Activated naive CD8-positive, alpha-beta T cell treated with anti-CD3 and anti-CD28 coated beads, Interleukin-2, amount 50 U/mL, for 24 hours (primary cell): ENCODE measurements at regions not wholly inside any gene's neighbourhood (a gene's known extent, or its start where the extent isn't known, plus 50 kb on each side); places are given as distances from the start of the nearest gene placed in this dataset.

ENCODE experiments used
- ATAC-seq: fragments of 150-1000 bp; cut with Tn5 transposase; one replicate; pipeline ENCODE4 v1.10.0; 2021
- DNase-seq: peaks from one replicate; pipeline ENCODE4 v3.0.0; 2021
- H3K27ac Mint-ChIP-seq: one replicate; pipeline ENCODE4 v1.8.0; 2021; ENCODE audit warnings: mild to moderate bottlenecking, mixed read lengths
- H3K27me3 Mint-ChIP-seq: one replicate; pipeline ENCODE4 v1.8.0; 2021; ENCODE audit warnings: mixed read lengths
- H3K36me3 Mint-ChIP-seq: one replicate; pipeline ENCODE4 v1.8.0; 2021; ENCODE audit warnings: low read depth, mixed read lengths
- H3K4me1 Mint-ChIP-seq: one replicate; pipeline ENCODE4 v1.8.0; 2021; ENCODE audit warnings: mixed read lengths
- H3K4me3 Mint-ChIP-seq: one replicate; pipeline ENCODE4 v1.8.0; 2021; ENCODE audit warnings: mild to moderate bottlenecking, moderate library complexity, mixed read lengths
- H3K9me3 Mint-ChIP-seq: one replicate; pipeline ENCODE4 v1.8.0; 2021; ENCODE audit warnings: mixed read lengths

- Mint-ChIP-seq H3K27ac (no peak overlapping the region), H3K27me3 (peaks cover 22% of the 10 kb centered on the region), H3K36me3 (no peaks in the 10 kb centered on the region), H3K4me1 (no peaks in the 10 kb centered on the region), H3K9me3 (no peaks in the 10 kb centered on the region), H3K4me3 (no peak overlapping the region)
- no peak for ATAC-seq
- no peak for DNase-seq
These were observed 212.0 kb upstream of the TBX20 start for GRCh38 chr7:35465791-35466336.

GRCh38 chr7:35463751-35464150 is 209.9 kb upstream of the TBX20 start:
- Mint-ChIP-seq H3K4me1 (no peaks in the 10 kb centered on the region), H3K27ac (no peak overlapping the region), H3K36me3 (no peaks in the 10 kb centered on the region), H3K9me3 (peaks cover 1% of the 10 kb centered on the region), H3K27me3 (peaks cover 19% of the 10 kb centered on the region), H3K4me3 (no peak overlapping the region)
- DNase-seq (no peak), ATAC-seq (no peak)

GRCh38 chr7:35463176-35463700 is 209.3 kb upstream of the TBX20 start:
- no peak overlapping the region for H3K27ac Mint-ChIP-seq
- DNase-seq (no peak), ATAC-seq (no peak)
- H3K4me3 Mint-ChIP-seq: no peak overlapping the region
- H3K27me3 Mint-ChIP-seq: peaks cover 19% of the 10 kb centered on the region
- peaks cover 6% of the 10 kb centered on the region for H3K9me3 Mint-ChIP-seq
- no peaks in the 10 kb centered on the region for H3K36me3 Mint-ChIP-seq
- no peaks in the 10 kb centered on the region for H3K4me1 Mint-ChIP-seq

- no peak for ATAC-seq
- peaks cover 30% of the 10 kb centered on the region for H3K27me3 Mint-ChIP-seq
- H3K9me3 Mint-ChIP-seq: peaks cover 6% of the 10 kb centered on the region
- no peak for DNase-seq
- peaks cover 2% of the 10 kb centered on the region for H3K36me3 Mint-ChIP-seq
- no peak overlapping the region for H3K4me3 Mint-ChIP-seq
- no peak overlapping the region for H3K27ac Mint-ChIP-seq
- no peaks in the 10 kb centered on the region for H3K4me1 Mint-ChIP-seq
These were observed 200.9 kb upstream of the TBX20 start for GRCh38 chr7:35454575-35455385.

- peaks cover 2% of the 10 kb centered on the region for H3K36me3 Mint-ChIP-seq
- peaks cover 30% of the 10 kb centered on the region for H3K27me3 Mint-ChIP-seq
- no peaks in the 10 kb centered on the region for H3K9me3 Mint-ChIP-seq
- DNase-seq (no peak), ATAC-seq (no peak)
- H3K4me3 Mint-ChIP-seq: no peak overlapping the region
- H3K27ac Mint-ChIP-seq: no peak overlapping the region
- no peaks in the 10 kb centered on the region for H3K4me1 Mint-ChIP-seq
These were observed 196.7 kb upstream of the TBX20 start for GRCh38 chr7:35450456-35451214.

- Mint-ChIP-seq H3K4me1 (no peaks in the 10 kb centered on the region), H3K27ac (no peak overlapping the region), H3K9me3 (no peaks in the 10 kb centered on the region), H3K27me3 (peaks cover 17% of the 10 kb centered on the region), H3K36me3 (no peaks in the 10 kb centered on the region), H3K4me3 (no peak overlapping the region)
- no peak for DNase-seq
- no peak for ATAC-seq
These were observed 194.6 kb upstream of the TBX20 start for GRCh38 chr7:35448486-35448885.

GRCh38 chr7:35446091-35446490 is 192.2 kb upstream of the TBX20 start:
- no peak for ATAC-seq
- no peak for DNase-seq
- H3K9me3 Mint-ChIP-seq: no peaks in the 10 kb centered on the region
- peaks cover 24% of the 10 kb centered on the region for H3K27me3 Mint-ChIP-seq
- no peaks in the 10 kb centered on the region for H3K36me3 Mint-ChIP-seq
- no peak overlapping the region for H3K4me3 Mint-ChIP-seq
- no peak overlapping the region for H3K27ac Mint-ChIP-seq
- no peaks in the 10 kb centered on the region for H3K4me1 Mint-ChIP-seq

- DNase-seq (no peak), ATAC-seq (no peak)
- H3K4me3 Mint-ChIP-seq: no peak overlapping the region
- H3K4me1 Mint-ChIP-seq: no peaks in the 10 kb centered on the region
- no peaks in the 10 kb centered on the region for H3K36me3 Mint-ChIP-seq
- peaks cover 9% of the 10 kb centered on the region for H3K27me3 Mint-ChIP-seq
- no peak overlapping the region for H3K27ac Mint-ChIP-seq
- no peaks in the 10 kb centered on the region for H3K9me3 Mint-ChIP-seq
These were observed 183.8 kb upstream of the TBX20 start for GRCh38 chr7:35437619-35438275.

GRCh38 chr7:35436452-35436851 is 182.6 kb upstream of the TBX20 start:
- DNase-seq (no peak), ATAC-seq (no peak)
- H3K36me3 Mint-ChIP-seq: no peaks in the 10 kb centered on the region
- no peak overlapping the region for H3K4me3 Mint-ChIP-seq
- no peak overlapping the region for H3K27ac Mint-ChIP-seq
- peaks cover 13% of the 10 kb centered on the region for H3K27me3 Mint-ChIP-seq
- no peaks in the 10 kb centered on the region for H3K4me1 Mint-ChIP-seq
- no peaks in the 10 kb centered on the region for H3K9me3 Mint-ChIP-seq

GRCh38 chr7:35430547-35431153 is 176.8 kb upstream of the TBX20 start:
- Mint-ChIP-seq H3K4me1 (no peaks in the 10 kb centered on the region), H3K36me3 (no peaks in the 10 kb centered on the region), H3K9me3 (no peaks in the 10 kb centered on the region), H3K4me3 (no peak overlapping the region), H3K27ac (no peak overlapping the region), H3K27me3 (peaks cover 13% of the 10 kb centered on the region)
- ATAC-seq (no peak), DNase-seq (peak; percentile 6)

- no peak overlapping the region for H3K27ac Mint-ChIP-seq
- H3K9me3 Mint-ChIP-seq: no peaks in the 10 kb centered on the region
- ATAC-seq (peak; percentile 80), DNase-seq (peak; percentile 57)
- no peak overlapping the region for H3K4me3 Mint-ChIP-seq
- H3K27me3 Mint-ChIP-seq: peaks cover 20% of the 10 kb centered on the region
- no peaks in the 10 kb centered on the region for H3K36me3 Mint-ChIP-seq
- no peaks in the 10 kb centered on the region for H3K4me1 Mint-ChIP-seq
These were observed 171.1 kb upstream of the TBX20 start for GRCh38 chr7:35424869-35425495.

GRCh38 chr7:35424440-35424839 is 170.5 kb upstream of the TBX20 start:
- no peaks in the 10 kb centered on the region for H3K4me1 Mint-ChIP-seq
- DNase-seq (no peak), ATAC-seq (no peak)
- no peak overlapping the region for H3K27ac Mint-ChIP-seq
- no peaks in the 10 kb centered on the region for H3K36me3 Mint-ChIP-seq
- H3K27me3 Mint-ChIP-seq: peaks cover 20% of the 10 kb centered on the region
- no peak overlapping the region for H3K4me3 Mint-ChIP-seq
- H3K9me3 Mint-ChIP-seq: no peaks in the 10 kb centered on the region

GRCh38 chr7:35422715-35423114 is 168.8 kb upstream of the TBX20 start:
- Mint-ChIP-seq H3K36me3 (no peaks in the 10 kb centered on the region), H3K27ac (no peak overlapping the region), H3K27me3 (peaks cover 23% of the 10 kb centered on the region), H3K4me1 (no peaks in the 10 kb centered on the region), H3K9me3 (no peaks in the 10 kb centered on the region), H3K4me3 (no peak overlapping the region)
- ATAC-seq: no peak
- DNase-seq: no peak

- Mint-ChIP-seq H3K36me3 (no peaks in the 10 kb centered on the region), H3K4me1 (no peaks in the 10 kb centered on the region), H3K4me3 (no peak overlapping the region), H3K9me3 (no peaks in the 10 kb centered on the region), H3K27ac (no peak overlapping the region), H3K27me3 (peaks cover 23% of the 10 kb centered on the region)
- ATAC-seq (no peak), DNase-seq (no peak)
These were observed 166.8 kb upstream of the TBX20 start for GRCh38 chr7:35420656-35421055.
